ENCODE measurements at regions not wholly inside any gene's neighbourhood (a gene's known extent, or its start where the extent isn't known, plus 50 kb on each side); places are given as distances from the start of the nearest gene placed in this dataset.
"Not testable (repeated sequence)": the region's sequence is repeated elsewhere in the genome, so short reads cannot be mapped to it uniquely, and the experiment has no call there.

GRCh38 chr5:166909040-166909439 is 1382.4 kb upstream of the WWC1 start:
- no peak overlapping the region for H3K4me3 ChIP-seq (ENCODE audit: low read length)
- no peaks in the 10 kb centered on the region for H3K36me3 ChIP-seq (ENCODE audit: control insufficient read depth, insufficient read depth, low read length)
- H3K4me1 ChIP-seq (ENCODE audit: control insufficient read depth, insufficient read depth, low read length), result peaks cover 2% of the 10 kb centered on the region
- no peak overlapping the region for H3K27ac ChIP-seq (ENCODE audit: low read length)
- no peaks in the 10 kb centered on the region for H3K27me3 ChIP-seq (ENCODE audit: control insufficient read depth, insufficient read depth, low read length)
- H3K9me3 ChIP-seq (ENCODE audit: control insufficient read depth, insufficient read depth, low read length), result no peaks in the 10 kb centered on the region
- DNase-seq (ENCODE audit: low read depth, low spot score), result no peak

GRCh38 chr5:166909926-166910325 is 1381.5 kb upstream of the WWC1 start:
- no CpG with 5 or more reads among the region's 2 CpGs for WGBS (ENCODE audit: insufficient coverage, insufficient read length)
- peaks cover 2% of the 10 kb centered on the region for H3K4me1 ChIP-seq (ENCODE audit: control insufficient read depth, insufficient read depth, low read length)
- no peaks in the 10 kb centered on the region for H3K36me3 ChIP-seq (ENCODE audit: control insufficient read depth, insufficient read depth, low read length)
- H3K4me3 ChIP-seq (ENCODE audit: low read length), result no peak overlapping the region
- H3K27me3 ChIP-seq (ENCODE audit: control insufficient read depth, insufficient read depth, low read length), result no peaks in the 10 kb centered on the region
- no peaks in the 10 kb centered on the region for H3K9me3 ChIP-seq (ENCODE audit: control insufficient read depth, insufficient read depth, low read length)
- DNase-seq (ENCODE audit: low read depth, low spot score), result no peak
- no peak overlapping the region for H3K27ac ChIP-seq (ENCODE audit: low read length)

- no peak for DNase-seq (ENCODE audit: low read depth, low spot score)
- Histone ChIP-seq H3K36me3 (ENCODE audit: control insufficient read depth, insufficient read depth, low read length) (no peaks in the 10 kb centered on the region), H3K4me3 (ENCODE audit: low read length) (no peak overlapping the region), H3K27me3 (ENCODE audit: control insufficient read depth, insufficient read depth, low read length) (no peaks in the 10 kb centered on the region), H3K27ac (ENCODE audit: low read length) (no peak overlapping the region), H3K4me1 (ENCODE audit: control insufficient read depth, insufficient read depth, low read length) (peaks cover 2% of the 10 kb centered on the region), H3K9me3 (ENCODE audit: control insufficient read depth, insufficient read depth, low read length) (no peaks in the 10 kb centered on the region)
- WGBS (ENCODE audit: insufficient coverage, insufficient read length), result no CpG with 5 or more reads among the region's 3 CpGs
These were observed 1380.5 kb upstream of the WWC1 start for GRCh38 chr5:166910995-166911394.

GRCh38 chr5:166916021-166916420 is 1375.4 kb upstream of the WWC1 start:
- no CpG with 5 or more reads among the region's 4 CpGs for WGBS (ENCODE audit: insufficient coverage, insufficient read length)
- no peak overlapping the region for H3K27ac ChIP-seq (ENCODE audit: low read length)
- no peak for DNase-seq (ENCODE audit: low read depth, low spot score)
- no peaks in the 10 kb centered on the region for H3K27me3 ChIP-seq (ENCODE audit: control insufficient read depth, insufficient read depth, low read length)
- no peaks in the 10 kb centered on the region for H3K36me3 ChIP-seq (ENCODE audit: control insufficient read depth, insufficient read depth, low read length)
- H3K4me3 ChIP-seq (ENCODE audit: low read length), result no peak overlapping the region
- no peaks in the 10 kb centered on the region for H3K9me3 ChIP-seq (ENCODE audit: control insufficient read depth, insufficient read depth, low read length)
- no peaks in the 10 kb centered on the region for H3K4me1 ChIP-seq (ENCODE audit: control insufficient read depth, insufficient read depth, low read length)

GRCh38 chr5:166926138-166926537 is 1365.3 kb upstream of the WWC1 start:
- H3K36me3 ChIP-seq (ENCODE audit: control insufficient read depth, insufficient read depth, low read length), result no peaks in the 10 kb centered on the region
- no peaks in the 10 kb centered on the region for H3K27me3 ChIP-seq (ENCODE audit: control insufficient read depth, insufficient read depth, low read length)
- H3K9me3 ChIP-seq (ENCODE audit: control insufficient read depth, insufficient read depth, low read length), result no peaks in the 10 kb centered on the region
- H3K4me1 ChIP-seq (ENCODE audit: control insufficient read depth, insufficient read depth, low read length), result no peaks in the 10 kb centered on the region; the same call in 1 of the 2 replicates
- no peak overlapping the region for H3K4me3 ChIP-seq (ENCODE audit: low read length)
- WGBS (ENCODE audit: insufficient coverage, insufficient read length), result no CpG with 5 or more reads among the region's 11 CpGs
- no peak overlapping the region for H3K27ac ChIP-seq (ENCODE audit: low read length)
- DNase-seq (ENCODE audit: low read depth, low spot score), result no peak

GRCh38 chr5:166926806-166927475 is 1364.5 kb upstream of the WWC1 start:
- not testable (repeated sequence) for H3K27me3 ChIP-seq (ENCODE audit: control insufficient read depth, insufficient read depth, low read length); H3K9me3 ChIP-seq (ENCODE audit: control insufficient read depth, insufficient read depth, low read length); H3K36me3 ChIP-seq (ENCODE audit: control insufficient read depth, insufficient read depth, low read length); H3K4me1 ChIP-seq (ENCODE audit: control insufficient read depth, insufficient read depth, low read length); H3K27ac ChIP-seq (ENCODE audit: low read length); DNase-seq (ENCODE audit: low read depth, low spot score); H3K4me3 ChIP-seq (ENCODE audit: low read length)
- WGBS (ENCODE audit: insufficient coverage, insufficient read length), result no CpG with 5 or more reads among the region's 48 CpGs

- no peak for DNase-seq (ENCODE audit: low read depth, low spot score)
- Histone ChIP-seq H3K27me3 (ENCODE audit: control insufficient read depth, insufficient read depth, low read length) (no peaks in the 10 kb centered on the region), H3K27ac (ENCODE audit: low read length) (no peak overlapping the region), H3K9me3 (ENCODE audit: control insufficient read depth, insufficient read depth, low read length) (no peaks in the 10 kb centered on the region), H3K4me3 (ENCODE audit: low read length) (no peak overlapping the region), H3K36me3 (ENCODE audit: control insufficient read depth, insufficient read depth, low read length) (no peaks in the 10 kb centered on the region), H3K4me1 (ENCODE audit: control insufficient read depth, insufficient read depth, low read length) (no peaks in the 10 kb centered on the region)
- WGBS (ENCODE audit: insufficient coverage, insufficient read length), result no CpG with 5 or more reads among the region's 22 CpGs
These were observed 1355.1 kb upstream of the WWC1 start for GRCh38 chr5:166936351-166936750.

- Histone ChIP-seq H3K36me3 (ENCODE audit: control insufficient read depth, insufficient read depth, low read length) (no peaks in the 10 kb centered on the region), H3K9me3 (ENCODE audit: control insufficient read depth, insufficient read depth, low read length) (no peaks in the 10 kb centered on the region), H3K4me1 (ENCODE audit: control insufficient read depth, insufficient read depth, low read length) (no peaks in the 10 kb centered on the region), H3K27me3 (ENCODE audit: control insufficient read depth, insufficient read depth, low read length) (no peaks in the 10 kb centered on the region), H3K27ac (ENCODE audit: low read length) (no peak overlapping the region), H3K4me3 (ENCODE audit: low read length) (no peak overlapping the region)
- no peak for DNase-seq (ENCODE audit: low read depth, low spot score)
- WGBS (ENCODE audit: insufficient coverage, insufficient read length), result no CpG with 5 or more reads among the region's 2 CpGs
These were observed 1353.4 kb upstream of the WWC1 start for GRCh38 chr5:166938071-166938470.

- Histone ChIP-seq H3K9me3 (ENCODE audit: control insufficient read depth, insufficient read depth, low read length) (no peaks in the 10 kb centered on the region), H3K4me3 (ENCODE audit: low read length) (no peak overlapping the region), H3K27ac (ENCODE audit: low read length) (no peak overlapping the region), H3K4me1 (ENCODE audit: control insufficient read depth, insufficient read depth, low read length) (no peaks in the 10 kb centered on the region), H3K36me3 (ENCODE audit: control insufficient read depth, insufficient read depth, low read length) (no peaks in the 10 kb centered on the region), H3K27me3 (ENCODE audit: control insufficient read depth, insufficient read depth, low read length) (no peaks in the 10 kb centered on the region)
- DNase-seq (ENCODE audit: low read depth, low spot score), result no peak
- WGBS (ENCODE audit: insufficient coverage, insufficient read length), result no CpG with 5 or more reads among the region's 1 CpG
These were observed 1348.5 kb upstream of the WWC1 start for GRCh38 chr5:166942948-166943347.

GRCh38 chr5:166947045-166947444 is 1344.4 kb upstream of the WWC1 start:
- no peak for DNase-seq (ENCODE audit: low read depth, low spot score)
- Histone ChIP-seq H3K36me3 (ENCODE audit: control insufficient read depth, insufficient read depth, low read length) (no peaks in the 10 kb centered on the region), H3K27me3 (ENCODE audit: control insufficient read depth, insufficient read depth, low read length) (no peaks in the 10 kb centered on the region), H3K4me1 (ENCODE audit: control insufficient read depth, insufficient read depth, low read length) (no peaks in the 10 kb centered on the region), H3K4me3 (ENCODE audit: low read length) (no peak overlapping the region), H3K9me3 (ENCODE audit: control insufficient read depth, insufficient read depth, low read length) (no peaks in the 10 kb centered on the region), H3K27ac (ENCODE audit: low read length) (no peak overlapping the region)
- no CpG with 5 or more reads among the region's 14 CpGs for WGBS (ENCODE audit: insufficient coverage, insufficient read length)

- no peaks in the 10 kb centered on the region for H3K27me3 ChIP-seq (ENCODE audit: control insufficient read depth, insufficient read depth, low read length)
- no peaks in the 10 kb centered on the region for H3K36me3 ChIP-seq (ENCODE audit: control insufficient read depth, insufficient read depth, low read length)
- H3K27ac ChIP-seq (ENCODE audit: low read length), result no peak overlapping the region
- no peaks in the 10 kb centered on the region for H3K9me3 ChIP-seq (ENCODE audit: control insufficient read depth, insufficient read depth, low read length)
- H3K4me1 ChIP-seq (ENCODE audit: control insufficient read depth, insufficient read depth, low read length), result peaks cover 1% of the 10 kb centered on the region; the same call in 1 of the 2 replicates
- no peak overlapping the region for H3K4me3 ChIP-seq (ENCODE audit: low read length)
- WGBS (ENCODE audit: insufficient coverage, insufficient read length), result 100% methylated on average over 1 of the region's 3 CpGs
- no peak for DNase-seq (ENCODE audit: low read depth, low spot score)
These were observed 1342.8 kb upstream of the WWC1 start for GRCh38 chr5:166948679-166949078.
